GM21390 (cell line): ENCODE measurements at regions not wholly inside any gene's neighbourhood (a gene's known extent, or its start where the extent isn't known, plus 50 kb on each side); places are given as distances from the start of the nearest gene placed in this dataset.
"Not testable (repeated sequence)": the region's sequence is repeated elsewhere in the genome, so short reads cannot be mapped to it uniquely, and the experiment has no call there.

Experiments used
- ATAC-seq: cut with Tn5 transposase; IDR thresholded peaks from one replicate; pipeline ENCODE4 v1.9.1; 2021; ENCODE audit not compliant: unreplicated experiment

GRCh38 chr7:120131096-120131839 lies 141.7 kb upstream of the KCND2 start:
- ATAC-seq, result no peak

- ATAC-seq, result no peak
These were observed 134.5 kb upstream of the KCND2 start for GRCh38 chr7:120138497-120138896.

GRCh38 chr7:120156476-120156875 lies 116.5 kb upstream of the KCND2 start:
- no peak for ATAC-seq

GRCh38 chr7:120160166-120160565 lies 112.8 kb upstream of the KCND2 start:
- no peak for ATAC-seq

GRCh38 chr7:120163449-120163848 lies 109.5 kb upstream of the KCND2 start:
- no peak for ATAC-seq

- no peak for ATAC-seq
These were observed 107.7 kb upstream of the KCND2 start for GRCh38 chr7:120165227-120165626.

GRCh38 chr7:120168066-120168465 lies 104.9 kb upstream of the KCND2 start:
- no peak for ATAC-seq

- no peak for ATAC-seq
These were observed 102.8 kb upstream of the KCND2 start for GRCh38 chr7:120169996-120170783.

- no peak for ATAC-seq
These were observed 102.1 kb upstream of the KCND2 start for GRCh38 chr7:120170834-120171233.

GRCh38 chr7:120171406-120171805 lies 101.6 kb upstream of the KCND2 start:
- no peak for ATAC-seq

- ATAC-seq, result no peak
These were observed 92.8 kb upstream of the KCND2 start for GRCh38 chr7:120180221-120180620.

- ATAC-seq, result no peak
These were observed 91.5 kb upstream of the KCND2 start for GRCh38 chr7:120181499-120181898.

GRCh38 chr7:120184866-120185265 lies 88.1 kb upstream of the KCND2 start:
- ATAC-seq, result no peak

- no peak for ATAC-seq
These were observed 86.9 kb upstream of the KCND2 start for GRCh38 chr7:120185940-120186682.

- ATAC-seq, result no peak
These were observed 86.3 kb upstream of the KCND2 start for GRCh38 chr7:120186688-120187087.

- no peak for ATAC-seq
These were observed 83.4 kb upstream of the KCND2 start for GRCh38 chr7:120189623-120190022.

- no peak for ATAC-seq
These were observed 82.9 kb upstream of the KCND2 start for GRCh38 chr7:120190109-120190508.

GRCh38 chr7:120190566-120190965 lies 82.4 kb upstream of the KCND2 start:
- no peak for ATAC-seq

GRCh38 chr7:120191423-120191822 lies 81.6 kb upstream of the KCND2 start:
- not testable (repeated sequence) for ATAC-seq

GRCh38 chr7:120201290-120201689 lies 71.7 kb upstream of the KCND2 start:
- no peak for ATAC-seq

GRCh38 chr7:120205101-120205500 lies 67.9 kb upstream of the KCND2 start:
- ATAC-seq, result no peak

- no peak for ATAC-seq
These were observed 65.9 kb upstream of the KCND2 start for GRCh38 chr7:120207037-120207436.
